ENCODE measurements at regions not wholly inside any gene's neighbourhood (a gene's known extent, or its start where the extent isn't known, plus 50 kb on each side); places are given as distances from the start of the nearest gene placed in this dataset.
"Not testable (repeated sequence)": the region's sequence is repeated elsewhere in the genome, so short reads cannot be mapped to it uniquely, and the experiment has no call there.

DNA sequence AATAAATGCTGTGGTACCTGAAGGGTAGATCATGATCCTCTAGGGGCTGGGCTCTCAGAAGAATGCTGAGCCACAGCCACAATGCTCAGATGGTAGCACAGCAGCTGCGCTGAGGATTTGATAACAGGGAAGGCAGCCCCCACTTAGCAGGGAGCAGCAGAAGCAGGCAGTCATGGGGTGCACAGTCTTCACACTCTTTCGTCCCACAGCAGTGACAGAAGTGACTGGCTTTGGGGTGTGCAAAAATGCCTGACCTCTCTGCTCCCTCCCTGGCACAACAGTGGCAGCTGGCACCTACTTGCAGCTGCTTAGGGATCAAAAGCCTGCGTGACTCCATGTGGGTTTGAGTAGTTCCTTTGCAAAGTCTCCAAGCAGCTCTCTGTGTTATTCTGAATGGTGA is 1349.8 kb upstream of the RAG2 start:
- DNase-seq (ENCODE audit: low read depth in 4 of 4, low spot score in 1 of 4), result no peak

- no peak for DNase-seq (ENCODE audit: low read depth in 4 of 4, low spot score in 1 of 4)
These were observed 1348.2 kb upstream of the RAG2 start for GRCh38 chr11:37946155-37946766.

DNA sequence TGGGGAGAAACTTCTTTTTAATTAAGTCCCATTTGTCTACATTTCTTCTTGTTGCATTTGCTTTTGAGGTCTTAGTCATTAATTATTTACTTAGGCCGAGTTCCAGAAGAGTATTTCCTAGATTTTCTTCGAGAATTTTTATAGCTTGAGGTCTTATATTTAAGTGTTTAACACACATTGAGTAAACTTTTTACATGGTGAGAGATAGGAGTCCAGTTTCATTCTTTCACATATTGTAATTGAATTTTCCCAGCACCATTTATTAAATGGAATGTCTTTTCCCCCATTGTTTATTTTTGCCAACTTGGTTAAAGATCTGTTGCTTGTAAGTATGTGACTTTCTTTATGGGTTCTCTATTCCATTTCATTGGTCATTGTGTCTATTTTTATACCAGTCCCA is 1344.0 kb upstream of the RAG2 start:
- DNase-seq (ENCODE audit: low read depth in 4 of 4, low spot score in 1 of 4), result no peak

- DNase-seq (ENCODE audit: low read depth in 4 of 4, low spot score in 1 of 4), result no peak
These were observed 1331.1 kb upstream of the RAG2 start for GRCh38 chr11:37929100-37929653.

DNA sequence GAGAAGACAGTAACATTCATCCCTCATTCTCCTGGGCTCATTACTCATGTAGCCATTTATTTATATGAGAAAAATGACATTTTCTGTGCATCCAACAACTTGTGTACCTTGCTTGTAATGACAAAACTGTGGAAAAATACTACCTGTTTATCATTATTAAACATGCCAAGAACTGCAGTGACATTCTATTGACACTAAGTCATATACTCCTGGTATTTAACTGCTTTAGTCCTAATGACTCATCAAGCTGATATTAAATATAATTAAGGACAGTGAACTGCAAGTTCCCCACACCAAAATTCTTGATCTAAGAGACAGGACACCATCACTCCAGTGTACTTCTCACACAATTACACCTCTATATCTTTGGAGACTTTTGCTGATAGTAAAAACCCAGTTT is 1328.7 kb upstream of the RAG2 start:
- no peak for DNase-seq (ENCODE audit: low read depth in 4 of 4, low spot score in 1 of 4)

DNA sequence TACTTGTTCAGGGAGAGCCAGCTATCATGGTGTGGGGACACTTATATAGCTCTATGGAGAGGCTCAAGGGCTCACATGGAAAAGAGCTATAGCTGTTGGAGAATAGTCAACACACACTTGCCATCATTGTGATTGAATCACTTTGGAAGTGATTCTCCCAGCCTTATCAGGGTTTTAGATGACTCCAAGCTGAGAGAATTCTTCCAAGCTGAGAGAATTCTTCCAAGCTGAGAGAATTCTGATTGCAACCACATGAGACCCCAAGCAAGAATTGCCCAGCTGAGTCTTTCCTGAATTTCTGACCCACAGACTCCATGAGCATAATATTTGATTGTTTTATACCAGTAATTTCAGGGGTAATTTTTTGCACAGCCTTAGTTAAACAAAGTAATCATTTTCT is 1318.3 kb upstream of the RAG2 start:
- DNase-seq (ENCODE audit: low read depth in 4 of 4, low spot score in 1 of 4), result no peak

GRCh38 chr11:37914859-37915258 is 1316.8 kb upstream of the RAG2 start:
- no peak for DNase-seq (ENCODE audit: low read depth in 4 of 4, low spot score in 1 of 4)

DNA sequence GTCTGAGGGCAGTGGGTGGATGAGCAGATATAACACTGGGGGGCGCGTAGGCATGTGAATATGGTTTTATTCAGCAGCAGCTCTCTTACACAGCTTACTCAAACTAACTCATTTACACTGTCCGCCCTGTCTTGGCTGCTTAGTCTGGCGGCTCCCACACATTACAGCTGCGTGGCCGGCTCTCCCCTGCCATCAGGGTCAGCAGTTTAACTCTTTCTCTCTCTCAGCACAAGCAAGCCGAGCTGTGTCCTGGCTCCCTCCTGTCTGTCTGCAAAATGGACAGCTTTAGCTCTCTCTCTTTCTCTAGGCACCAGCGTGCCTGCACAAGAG is 1310.1 kb upstream of the RAG2 start:
- DNase-seq (ENCODE audit: low read depth in 4 of 4, low spot score in 1 of 4), result no peak

DNA sequence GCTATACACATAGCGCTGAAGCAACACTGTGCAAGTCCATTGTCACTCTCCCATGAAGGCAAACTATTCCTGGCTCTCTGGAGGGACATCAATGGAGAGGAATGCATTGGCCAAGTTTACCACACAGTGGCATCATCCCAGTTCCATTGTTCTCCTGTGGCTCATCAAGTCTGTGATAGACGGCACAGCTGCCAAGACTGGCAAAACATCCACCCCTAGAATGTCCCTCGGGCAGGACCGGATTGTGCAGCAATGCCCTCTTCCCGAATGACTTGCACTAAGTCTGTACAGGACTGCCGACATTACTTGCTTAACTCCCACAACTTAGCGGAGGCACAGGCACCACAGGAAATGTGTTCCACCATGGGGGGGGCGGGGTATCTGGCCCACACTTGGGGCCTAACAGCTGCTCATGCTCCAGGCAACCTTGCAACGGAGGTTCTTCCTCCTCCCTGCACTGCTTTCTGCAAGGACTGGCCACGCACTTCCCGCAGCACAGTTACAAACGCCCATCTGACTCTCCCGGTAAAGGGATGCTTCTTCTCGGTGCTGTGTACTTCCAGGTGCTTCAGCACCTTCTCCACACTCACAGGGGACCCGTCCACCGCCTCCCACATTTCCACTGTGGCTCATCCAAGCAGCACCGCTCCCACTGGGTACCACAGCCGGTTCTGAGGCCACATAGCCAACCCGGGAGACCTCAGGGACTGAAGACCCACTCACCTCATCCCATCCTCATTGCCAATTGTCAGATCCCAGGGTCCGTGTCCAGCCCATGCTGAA is 1309.6 kb upstream of the RAG2 start:
- DNase-seq (ENCODE audit: low read depth in 4 of 4, low spot score in 1 of 4), result no peak

DNA sequence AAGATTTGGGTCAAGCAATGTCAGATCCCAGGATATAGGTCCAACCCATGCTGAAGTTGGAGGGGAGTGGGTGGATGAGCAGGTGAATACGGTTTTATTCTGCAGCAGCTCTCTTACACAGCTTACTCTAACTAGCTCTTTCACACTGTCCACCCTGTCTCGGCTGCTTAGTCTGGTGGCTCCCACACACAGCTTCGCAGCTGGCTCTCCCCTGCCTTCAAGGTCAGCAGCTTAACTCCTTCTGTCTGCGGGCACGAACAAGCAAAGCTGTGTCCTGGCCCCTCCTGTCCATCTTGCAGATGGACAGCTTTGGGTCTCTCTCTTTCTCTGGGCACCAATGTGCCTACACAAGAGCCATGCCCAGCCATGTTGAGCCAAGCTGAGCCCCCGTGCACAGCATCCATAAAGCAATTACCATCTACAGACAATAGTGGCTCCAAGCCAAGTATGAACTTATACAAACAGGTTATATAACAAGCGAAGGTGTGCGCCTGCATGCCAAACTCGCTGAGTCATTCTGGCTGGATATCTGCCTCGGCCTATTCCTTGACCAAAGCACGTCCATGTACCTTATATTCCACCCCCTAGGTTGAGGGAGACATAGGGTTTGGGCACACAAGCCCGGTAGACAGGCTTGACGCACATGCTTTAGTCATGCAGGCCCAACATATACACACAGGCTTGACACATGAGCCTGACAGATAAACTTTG is 1307.8 kb upstream of the RAG2 start:
- no peak for DNase-seq (ENCODE audit: low read depth in 4 of 4, low spot score in 1 of 4)

GRCh38 chr11:37896016-37896415 is 1298.0 kb upstream of the RAG2 start:
- DNase-seq (ENCODE audit: low read depth in 4 of 4, low spot score in 1 of 4), result no peak

GRCh38 chr11:37881741-37882140 is 1283.7 kb upstream of the RAG2 start:
- no peak for DNase-seq (ENCODE audit: low read depth in 4 of 4, low spot score in 1 of 4)

DNA sequence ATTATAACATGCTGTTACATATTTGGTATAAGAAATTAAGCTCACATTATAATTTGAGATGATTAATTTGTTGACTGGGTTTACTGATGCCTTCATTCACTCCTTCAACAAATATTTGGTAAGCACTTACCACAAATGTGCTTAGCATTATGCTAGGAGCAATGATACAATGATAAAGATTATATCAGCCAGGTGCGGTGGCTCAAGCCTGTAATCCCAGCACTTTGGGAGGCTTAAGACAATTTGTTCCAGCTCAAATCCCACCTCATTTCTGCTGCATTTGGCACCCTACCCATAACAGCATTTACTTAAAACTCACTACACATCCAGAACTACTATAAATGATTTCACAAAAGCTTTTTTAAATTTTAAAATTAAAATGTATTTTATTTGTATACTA is 1263.6 kb upstream of the RAG2 start:
- DNase-seq (ENCODE audit: low read depth in 4 of 4, low spot score in 1 of 4), result no peak

DNA sequence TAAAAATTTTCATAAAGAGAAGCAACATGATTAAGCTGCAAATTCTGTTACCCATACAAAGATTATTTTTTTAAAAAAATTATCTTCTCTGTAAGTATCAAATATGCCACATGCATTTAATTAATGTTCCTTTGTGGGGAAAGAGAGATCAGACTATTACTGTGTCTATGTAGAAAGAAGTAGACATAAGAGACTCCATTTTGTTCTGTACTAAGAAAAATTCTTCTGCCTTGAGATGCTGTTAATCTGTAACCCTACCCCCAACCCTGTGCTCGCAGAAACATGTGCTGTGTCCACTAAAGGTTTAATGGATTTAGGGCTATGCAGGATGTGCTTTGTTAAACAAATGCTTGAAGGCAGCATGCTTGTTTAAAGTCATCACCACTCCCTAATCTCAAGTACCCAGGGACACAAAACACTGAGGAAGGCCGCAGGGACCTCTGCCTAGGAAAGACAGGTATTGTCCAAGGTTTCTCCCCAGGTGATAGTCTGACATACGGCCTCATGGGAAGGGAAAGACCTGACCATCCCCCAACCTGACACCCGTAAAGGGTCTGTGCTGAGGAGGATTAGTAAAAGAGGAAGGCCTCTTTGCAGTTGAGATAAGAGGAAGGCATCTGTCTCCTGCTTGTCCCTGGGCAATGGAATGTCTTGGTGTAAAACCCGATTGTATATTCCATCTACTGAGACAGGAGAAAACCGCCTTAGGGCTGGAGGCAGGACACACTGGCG is 1260.9 kb upstream of the RAG2 start:
- not testable (repeated sequence) for DNase-seq (ENCODE audit: low read depth in 4 of 4, low spot score in 1 of 4)

DNA sequence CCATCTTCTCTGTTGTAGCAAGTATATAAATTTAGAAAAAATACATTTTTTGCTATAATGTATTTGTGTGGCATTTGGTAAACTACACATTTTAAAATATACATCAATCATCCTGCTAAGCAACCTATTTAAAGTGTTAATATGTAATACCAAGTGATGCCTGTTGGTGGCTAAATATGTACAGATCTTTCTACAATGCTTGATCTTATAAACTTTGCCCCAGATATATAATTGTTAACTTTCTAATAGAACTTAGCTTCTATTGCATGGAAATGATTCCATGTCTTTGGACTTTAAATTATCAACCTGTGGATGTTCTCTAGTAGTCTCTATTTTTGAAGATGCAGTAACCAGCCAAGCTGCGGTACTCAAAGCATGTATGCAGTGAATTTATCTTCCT is 1260.4 kb upstream of the RAG2 start:
- DNase-seq (ENCODE audit: low read depth in 4 of 4, low spot score in 1 of 4), result no peak

- no peak for DNase-seq (ENCODE audit: low read depth in 4 of 4, low spot score in 1 of 4)
These were observed 1259.7 kb upstream of the RAG2 start for GRCh38 chr11:37857726-37858125.

GRCh38 chr11:37849706-37850105 is 1251.7 kb upstream of the RAG2 start:
- DNase-seq (ENCODE audit: low read depth in 4 of 4, low spot score in 1 of 4), result no peak

- no peak for DNase-seq (ENCODE audit: low read depth in 4 of 4, low spot score in 1 of 4)
These were observed 1245.6 kb upstream of the RAG2 start for GRCh38 chr11:37843603-37844002.

DNA sequence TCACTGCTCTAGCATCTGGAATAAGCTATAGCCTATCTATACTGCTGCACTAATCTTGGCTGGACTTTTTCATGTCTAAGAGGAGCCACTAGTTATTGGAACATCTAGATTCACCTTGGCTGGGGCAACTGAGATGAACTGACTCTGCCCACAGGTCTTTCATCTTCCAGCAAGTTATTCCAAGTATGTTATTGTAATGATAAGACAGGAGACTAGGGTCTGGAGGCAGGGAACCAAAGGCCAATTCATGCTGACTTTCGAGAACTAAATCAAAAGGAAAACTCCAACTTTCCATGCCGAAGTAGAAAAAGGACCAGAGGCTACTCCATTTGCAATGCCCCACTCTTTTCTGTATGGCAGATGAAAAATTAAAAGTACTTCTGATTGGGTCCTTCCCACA is 1243.0 kb upstream of the RAG2 start:
- DNase-seq (ENCODE audit: low read depth in 4 of 4, low spot score in 1 of 4), result no peak

DNA sequence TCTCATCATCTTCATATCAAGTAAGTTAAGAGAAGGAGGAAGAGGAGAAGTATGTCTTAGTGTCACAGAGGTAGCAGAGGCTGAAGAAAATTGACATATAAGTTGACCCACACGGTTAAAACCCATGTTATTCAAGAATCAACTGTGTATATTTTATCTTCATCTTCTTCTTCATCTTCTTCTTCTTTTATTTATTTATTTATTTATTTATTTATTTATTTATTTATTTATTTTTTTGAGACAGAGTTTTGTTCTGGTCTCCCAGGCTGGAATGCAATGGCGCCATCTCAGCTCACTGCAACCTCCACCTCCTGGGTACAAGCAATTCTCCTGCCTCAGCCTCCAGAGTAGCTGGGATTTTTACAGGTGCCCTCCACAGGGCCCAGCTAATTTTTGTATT is 1242.3 kb upstream of the RAG2 start:
- not testable (repeated sequence) for DNase-seq (ENCODE audit: low read depth in 4 of 4, low spot score in 1 of 4)

- no peak for DNase-seq (ENCODE audit: low read depth in 4 of 4, low spot score in 1 of 4)
These were observed 1232.5 kb upstream of the RAG2 start for GRCh38 chr11:37830529-37830928.

Data from stimulated activated CD4-positive, alpha-beta T cell treated with anti-CD3 and anti-CD28 coated beads, Interleukin-1b, Interleukin-23, amount 100 ng/mL, for 24 hours (primary cell).